ENCODE measurements at regions not wholly inside any gene's neighbourhood (a gene's known extent, or its start where the extent isn't known, plus 50 kb on each side); places are given as distances from the start of the nearest gene placed in this dataset.

DNA sequence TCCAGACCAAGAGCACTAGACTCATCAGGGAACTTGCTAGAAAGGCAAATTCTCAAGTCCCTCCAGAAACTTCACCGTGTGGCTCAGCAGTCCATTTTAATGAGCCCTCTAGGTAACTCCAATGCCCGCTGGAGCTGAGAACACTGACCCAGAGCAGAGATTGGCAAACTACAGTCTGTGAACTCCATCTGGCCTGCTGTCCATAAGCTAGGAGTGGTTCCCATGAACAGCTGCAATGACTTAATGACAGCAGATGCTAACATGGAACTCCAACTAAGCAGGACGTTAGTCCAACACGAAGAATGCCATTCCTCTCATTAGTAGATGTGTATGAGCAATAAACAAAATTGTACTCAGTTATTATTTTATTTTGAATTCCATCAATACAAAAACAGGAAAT lies 371.9 kb downstream of the STK39 start:
- Histone ChIP-seq H3K4me3 (no peak overlapping the region), H3K9ac (ENCODE audit: low read depth in 2 of 2, low read length in 2 of 2) (no peak overlapping the region), H3K9me3 (no peaks in the 10 kb centered on the region), H3K4me1 (no peaks in the 10 kb centered on the region), H3K27me3 (no peaks in the 10 kb centered on the region), H3K27ac (no peak overlapping the region), H3K36me3 (no peaks in the 10 kb centered on the region)
- TF ChIP-seq, protein P1, sequence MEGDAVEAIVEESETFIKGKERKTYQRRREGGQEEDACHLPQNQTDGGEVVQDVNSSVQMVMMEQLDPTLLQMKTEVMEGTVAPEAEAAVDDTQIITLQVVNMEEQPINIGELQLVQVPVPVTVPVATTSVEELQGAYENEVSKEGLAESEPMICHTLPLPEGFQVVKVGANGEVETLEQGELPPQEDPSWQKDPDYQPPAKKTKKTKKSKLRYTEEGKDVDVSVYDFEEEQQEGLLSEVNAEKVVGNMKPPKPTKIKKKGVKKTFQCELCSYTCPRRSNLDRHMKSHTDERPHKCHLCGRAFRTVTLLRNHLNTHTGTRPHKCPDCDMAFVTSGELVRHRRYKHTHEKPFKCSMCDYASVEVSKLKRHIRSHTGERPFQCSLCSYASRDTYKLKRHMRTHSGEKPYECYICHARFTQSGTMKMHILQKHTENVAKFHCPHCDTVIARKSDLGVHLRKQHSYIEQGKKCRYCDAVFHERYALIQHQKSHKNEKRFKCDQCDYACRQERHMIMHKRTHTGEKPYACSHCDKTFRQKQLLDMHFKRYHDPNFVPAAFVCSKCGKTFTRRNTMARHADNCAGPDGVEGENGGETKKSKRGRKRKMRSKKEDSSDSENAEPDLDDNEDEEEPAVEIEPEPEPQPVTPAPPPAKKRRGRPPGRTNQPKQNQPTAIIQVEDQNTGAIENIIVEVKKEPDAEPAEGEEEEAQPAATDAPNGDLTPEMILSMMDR (IDR thresholded peaks at IDR 0.05) = no peak
- intact Hi-C loops (cut with DNase I) = no loop called here
- DNase-seq = no peak

DNA sequence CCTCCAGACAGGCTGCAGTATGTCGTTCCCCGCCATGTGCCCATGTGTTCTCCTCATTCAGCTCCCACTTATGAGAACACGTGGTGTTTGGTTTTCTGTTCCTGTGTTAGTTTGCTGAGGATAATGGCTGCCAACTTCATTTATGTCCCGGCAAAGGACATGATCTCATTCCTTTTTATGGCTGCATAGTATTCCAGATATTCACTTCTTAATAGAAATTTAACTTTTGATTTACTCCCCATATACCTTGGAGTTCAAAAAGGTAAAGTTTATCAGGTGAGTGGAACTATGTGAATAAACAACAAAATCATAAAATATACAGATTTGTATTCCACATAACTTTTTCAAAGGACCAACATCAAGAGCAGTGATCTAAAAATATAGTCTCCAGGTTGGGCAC lies 372.6 kb downstream of the STK39 start:
- TF ChIP-seq, protein P1 (IDR thresholded peaks at IDR 0.05) = no peak

DNA sequence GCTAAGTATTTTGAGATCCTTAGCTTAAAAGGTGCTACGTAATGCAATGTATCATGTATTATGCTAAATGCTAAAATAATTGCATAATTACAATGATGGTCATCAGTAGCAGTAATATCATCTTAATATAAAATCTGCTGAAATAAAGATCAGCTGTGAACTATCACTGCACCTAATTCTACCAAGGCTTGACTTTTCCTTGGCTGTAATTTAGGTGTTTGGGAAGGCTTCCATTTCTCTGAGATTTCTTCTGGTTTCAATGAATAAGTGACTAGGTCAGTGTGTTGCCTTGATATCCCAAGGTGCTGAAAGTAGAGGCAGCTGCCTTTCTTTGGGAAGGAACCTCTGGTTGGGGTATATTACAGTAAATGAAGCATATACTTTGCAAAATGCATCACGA lies 376.1 kb downstream of the STK39 start:
- TF ChIP-seq, protein P1 (IDR thresholded peaks at IDR 0.05) = no peak
- H3K4me3 ChIP-seq = no peak overlapping the region
- H3K9me3 ChIP-seq = no peaks in the 10 kb centered on the region
- no peaks in the 10 kb centered on the region for H3K27me3 ChIP-seq
- no peak for DNase-seq
- no peak overlapping the region for H3K9ac ChIP-seq (ENCODE audit: low read depth in 2 of 2, low read length in 2 of 2)
- intact Hi-C loops (cut with DNase I) = no loop called here
- H3K36me3 ChIP-seq = no peaks in the 10 kb centered on the region
- H3K4me1 ChIP-seq = no peaks in the 10 kb centered on the region
- no peak overlapping the region for H3K27ac ChIP-seq

More for the DNA sequence above, 372.6 kb downstream of the STK39 start:
- intact Hi-C loops (cut with DNase I) = no loop called here
- Histone ChIP-seq H3K4me3 (no peak overlapping the region), H3K36me3 (no peaks in the 10 kb centered on the region), H3K4me1 (no peaks in the 10 kb centered on the region), H3K9me3 (no peaks in the 10 kb centered on the region), H3K27ac (no peak overlapping the region), H3K27me3 (no peaks in the 10 kb centered on the region), H3K9ac (ENCODE audit: low read depth in 2 of 2, low read length in 2 of 2) (no peak overlapping the region)
- DNase-seq = no peak

DNA sequence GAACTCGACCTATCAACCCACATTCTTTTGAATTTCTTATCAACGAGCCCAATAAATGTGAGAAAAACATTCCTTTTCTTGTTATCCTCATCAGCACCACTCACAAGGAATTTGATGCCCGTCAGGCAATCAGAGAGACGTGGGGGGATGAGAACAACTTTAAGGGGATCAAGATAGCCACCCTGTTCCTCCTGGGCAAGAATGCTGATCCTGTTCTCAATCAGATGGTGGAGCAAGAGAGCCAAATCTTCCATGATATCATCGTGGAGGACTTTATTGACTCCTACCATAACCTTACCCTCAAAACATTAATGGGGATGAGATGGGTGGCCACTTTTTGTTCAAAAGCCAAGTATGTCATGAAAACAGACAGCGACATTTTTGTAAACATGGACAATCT lies 378.2 kb downstream of the STK39 start:
- H3K9me3 ChIP-seq = no peaks in the 10 kb centered on the region
- no peak for DNase-seq
- TF ChIP-seq, protein P1 (IDR thresholded peaks at IDR 0.05) = no peak
- no peak overlapping the region for H3K9ac ChIP-seq (ENCODE audit: low read depth in 2 of 2, low read length in 2 of 2)
- intact Hi-C loops (cut with DNase I) = no loop called here
- no peak overlapping the region for H3K27ac ChIP-seq
- no peaks in the 10 kb centered on the region for H3K27me3 ChIP-seq
- H3K4me1 ChIP-seq = no peaks in the 10 kb centered on the region
- H3K36me3 ChIP-seq = no peaks in the 10 kb centered on the region
- no peak overlapping the region for H3K4me3 ChIP-seq

DNA sequence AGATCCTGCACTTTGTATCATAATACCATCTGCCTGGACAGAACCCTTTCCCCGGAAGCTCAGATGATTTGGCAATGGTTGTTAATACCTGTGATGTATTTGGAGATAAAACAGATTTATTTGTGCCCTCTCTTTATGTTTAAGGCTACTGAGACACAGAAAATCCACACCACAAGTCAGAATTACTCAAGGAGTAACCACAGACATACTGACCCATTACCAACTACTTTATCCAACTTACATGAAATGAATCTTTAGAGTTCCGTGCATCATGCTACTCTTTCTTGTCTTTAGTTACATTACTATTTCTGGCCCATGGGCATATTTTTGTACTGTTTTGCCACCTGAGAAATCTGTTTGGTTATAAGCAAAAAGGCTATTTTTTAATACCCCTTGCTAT lies 384.0 kb downstream of the STK39 start:
- TF ChIP-seq, protein P1 (IDR thresholded peaks at IDR 0.05) = no peak
- intact Hi-C loops (cut with DNase I) = no loop called here
- no peaks in the 10 kb centered on the region for H3K36me3 ChIP-seq
- H3K9ac ChIP-seq (ENCODE audit: low read depth in 2 of 2, low read length in 2 of 2) = no peak overlapping the region
- no peaks in the 10 kb centered on the region for H3K4me1 ChIP-seq
- no peak for DNase-seq
- no peak overlapping the region for H3K27ac ChIP-seq
- H3K9me3 ChIP-seq = no peaks in the 10 kb centered on the region
- no peak overlapping the region for H3K4me3 ChIP-seq
- H3K27me3 ChIP-seq = no peaks in the 10 kb centered on the region

DNA sequence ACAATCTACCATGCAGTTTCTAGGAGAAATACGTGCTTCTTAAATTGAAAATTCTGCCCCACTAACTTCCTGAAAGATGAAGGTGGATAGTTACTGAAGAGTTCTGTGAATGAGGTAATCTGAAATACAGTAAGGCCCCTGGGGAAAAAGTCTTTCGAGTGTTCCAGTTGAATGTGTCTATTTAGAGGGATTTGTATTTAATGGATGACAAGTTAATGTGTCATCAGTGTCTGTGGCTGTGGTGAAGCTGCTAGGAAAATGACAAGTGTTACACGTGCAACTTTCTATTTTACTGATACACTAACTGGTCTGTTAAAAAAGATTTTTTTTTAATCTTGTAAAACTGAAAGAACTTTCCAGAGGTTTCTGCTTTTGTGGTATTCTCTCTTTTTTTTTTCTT lies 384.6 kb downstream of the STK39 start:
- H3K27ac ChIP-seq = no peak overlapping the region
- no peak overlapping the region for H3K9ac ChIP-seq (ENCODE audit: low read depth in 2 of 2, low read length in 2 of 2)
- H3K9me3 ChIP-seq = no peaks in the 10 kb centered on the region
- no peak for DNase-seq
- TF ChIP-seq, protein P1 (IDR thresholded peaks at IDR 0.05) = no peak
- no peak overlapping the region for H3K4me3 ChIP-seq
- H3K36me3 ChIP-seq = no peaks in the 10 kb centered on the region
- H3K4me1 ChIP-seq = no peaks in the 10 kb centered on the region
- no peaks in the 10 kb centered on the region for H3K27me3 ChIP-seq
- intact Hi-C loops (cut with DNase I) = no loop called here
